HG03442 (cell line): ENCODE measurements at regions not wholly inside any gene's neighbourhood (a gene's known extent, or its start where the extent isn't known, plus 50 kb on each side); places are given as distances from the start of the nearest gene placed in this dataset.

Experiments used
- ATAC-seq: cut with Tn5 transposase; IDR thresholded peaks from one replicate; pipeline ENCODE4 v1.9.1; 2021; ENCODE audit warnings: mild to moderate bottlenecking, moderate library complexity; ENCODE audit not compliant: unreplicated experiment

- ATAC-seq, result no peak
Observed at GRCh38 chr10:78851647-78852046, 217.1 kb upstream of the ZMIZ1 start.

GRCh38 chr10:78852466-78853240, 216.1 kb upstream of the ZMIZ1 start:
- ATAC-seq, result no peak

GRCh38 chr10:78853864-78854263, 214.9 kb upstream of the ZMIZ1 start:
- no peak for ATAC-seq

GRCh38 chr10:78856421-78856820, 212.3 kb upstream of the ZMIZ1 start:
- no peak for ATAC-seq

GRCh38 chr10:78857193-78857592, 211.6 kb upstream of the ZMIZ1 start:
- ATAC-seq, result no peak

GRCh38 chr10:78859266-78859665, 209.5 kb upstream of the ZMIZ1 start:
- ATAC-seq, result no peak

GRCh38 chr10:78859769-78860168, 209.0 kb upstream of the ZMIZ1 start:
- ATAC-seq, result no peak

GRCh38 chr10:78860260-78860914, 208.4 kb upstream of the ZMIZ1 start:
- ATAC-seq, result no peak

GRCh38 chr10:78861529-78862327, 207.0 kb upstream of the ZMIZ1 start:
- ATAC-seq, result no peak

- ATAC-seq, result no peak
Observed at GRCh38 chr10:78862328-78862640, 206.5 kb upstream of the ZMIZ1 start.

- ATAC-seq, result no peak
Observed at GRCh38 chr10:78863140-78863905, 205.4 kb upstream of the ZMIZ1 start.

- ATAC-seq, result no peak
Observed at GRCh38 chr10:78863906-78864239, 204.9 kb upstream of the ZMIZ1 start.

GRCh38 chr10:78864761-78865537, 203.8 kb upstream of the ZMIZ1 start:
- no peak for ATAC-seq

- ATAC-seq, result no peak
Observed at GRCh38 chr10:78865538-78865875, 203.3 kb upstream of the ZMIZ1 start.

GRCh38 chr10:78865931-78866717, 202.6 kb upstream of the ZMIZ1 start:
- no peak for ATAC-seq

GRCh38 chr10:78866731-78867554, 201.8 kb upstream of the ZMIZ1 start:
- no peak for ATAC-seq

GRCh38 chr10:78867555-78867939, 201.2 kb upstream of the ZMIZ1 start:
- ATAC-seq, result no peak

GRCh38 chr10:78868048-78868447, 200.7 kb upstream of the ZMIZ1 start:
- ATAC-seq, result no peak

- ATAC-seq, result no peak
Observed at GRCh38 chr10:78868456-78868855, 200.3 kb upstream of the ZMIZ1 start.
